OCI-LY3 (cell line): ENCODE measurements at regions not wholly inside any gene's neighbourhood (a gene's known extent, or its start where the extent isn't known, plus 50 kb on each side); places are given as distances from the start of the nearest gene placed in this dataset.

Experiments
- H2AFZ ChIP-seq: fragments of 200-600, 300-600 bp; shearing (Covaris generic); 2 replicates; pipeline ENCODE4 v1.6.0; 2014; ENCODE audit warnings: antibody characterized with exemption, low read depth, low read length
- H3K27ac ChIP-seq: fragments of 200-600, 300-600 bp; sonication (generic); 2 replicates; pipeline ENCODE4 v1.5.1; 2014; ENCODE audit warnings: mild to moderate bottlenecking, low read length, moderate library complexity, mixed read lengths
- H3K27me3 ChIP-seq: fragments of 200-600, 300-600 bp; sonication (generic); 2 replicates; pipeline ENCODE4 v1.6.1; 2014; ENCODE audit warnings: low read depth, low read length, mixed read lengths
- H3K36me3 ChIP-seq: fragments of 200-600, 300-600 bp; sonication (generic); replicated peaks from 2 replicates; pipeline ENCODE3; 2014; ENCODE audit warnings: low read depth, low read length, mixed read lengths
- H3K4me1 ChIP-seq: fragments of 300-600, 200-600 bp; sonication (generic); 2 replicates; pipeline ENCODE4 v1.6.1; 2014; ENCODE audit warnings: low read length, mixed read lengths
- H3K4me2 ChIP-seq: fragments of 200-600, 300-600 bp; sonication (generic); 2 replicates; pipeline ENCODE4 v1.6.1; 2014; ENCODE audit warnings: low read length, mixed read lengths
- H3K4me3 ChIP-seq: fragments of 300-600, 200-600 bp; sonication (generic); 2 replicates; pipeline ENCODE4 v1.5.1; 2014; ENCODE audit warnings: antibody characterized with exemption, mild to moderate bottlenecking, low read length, moderate library complexity
- H3K79me2 ChIP-seq: fragments of 300-600, 200-600 bp; shearing (Covaris generic); 2 replicates; pipeline ENCODE4 v1.6.1; 2014; ENCODE audit warnings: mild to moderate bottlenecking, low read length, mixed read lengths
- H3K9ac ChIP-seq: fragments of 300-600, 200-600 bp; shearing (Covaris generic); 2 replicates; pipeline ENCODE4 v1.6.0; 2014; ENCODE audit warnings: mild to moderate bottlenecking, low read length, moderate library complexity
- H3K9me3 ChIP-seq: fragments of 200-600, 300-600 bp; shearing (Covaris generic); 2 replicates; pipeline ENCODE4 v1.6.1; 2014; ENCODE audit warnings: low read length, mixed read lengths; ENCODE audit not compliant: insufficient read depth
- H4K20me1 ChIP-seq: fragments of 200-600, 300-600 bp; sonication (generic); 2 replicates; pipeline ENCODE4 v1.6.1; 2016; ENCODE audit warnings: low read length, mixed read lengths; ENCODE audit not compliant: insufficient read depth
- CTCF ChIP-seq: fragments of 200-600, 300-600 bp; sonication (generic); IDR thresholded peaks from 2 replicates; pipeline ENCODE4 v1.5.1; 2014; ENCODE audit warnings: antibody characterized with exemption, low read length, low read depth
- EZH2phosphoT487 ChIP-seq: fragments of 200-600 bp; shearing (Covaris generic); IDR thresholded peaks from 2 replicates; pipeline ENCODE4 v1.6.1; 2018; ENCODE audit warnings: antibody characterized with exemption, mixed run types, low read depth

DNA sequence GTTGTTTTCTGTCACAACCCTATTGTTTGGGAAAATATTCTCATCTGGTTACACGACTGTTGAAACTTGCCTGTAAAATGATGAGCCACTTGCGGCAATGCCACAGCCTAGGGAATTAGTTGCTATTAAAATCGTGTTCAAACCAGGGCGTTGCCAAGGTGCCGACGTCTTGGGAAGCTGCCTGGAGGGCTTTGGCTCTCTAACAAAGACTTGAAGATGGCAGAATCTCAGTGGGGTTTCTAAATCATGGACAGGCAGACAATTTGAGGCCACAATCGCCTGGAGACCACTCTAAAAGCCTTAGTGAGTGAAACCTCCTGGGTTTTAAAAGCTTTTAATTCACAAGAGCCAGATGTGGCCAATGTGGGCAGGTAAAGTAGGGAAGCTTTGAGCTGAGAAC, 117.2 kb upstream of the BMAL1 start:
- Histone ChIP-seq H3K79me2 (no peaks in the 10 kb centered on the region), H3K27ac (no peak overlapping the region), H3K9me3 (peaks cover 9% of the 10 kb centered on the region), H2AFZ (no peak overlapping the region), H3K4me2 (no peak overlapping the region), H3K9ac (no peak overlapping the region), H3K27me3 (no peaks in the 10 kb centered on the region), H4K20me1 (no peaks in the 10 kb centered on the region), H3K4me3 (no peak overlapping the region), H3K36me3 (no peaks in the 10 kb centered on the region), H3K4me1 (peaks cover 31% of the 10 kb centered on the region)
- no peak for TF ChIP-seq EZH2phosphoT487
- TF ChIP-seq CTCF = no peak

GRCh38 chr11:13160806-13161205, 116.8 kb upstream of the BMAL1 start:
- TF ChIP-seq CTCF (no peak), EZH2phosphoT487 (no peak)
- H3K27me3 ChIP-seq = no peaks in the 10 kb centered on the region
- no peak overlapping the region for H3K9ac ChIP-seq
- H3K9me3 ChIP-seq = peaks cover 9% of the 10 kb centered on the region
- H3K4me3 ChIP-seq = no peak overlapping the region
- no peaks in the 10 kb centered on the region for H3K36me3 ChIP-seq
- H3K79me2 ChIP-seq = no peaks in the 10 kb centered on the region
- peaks cover 31% of the 10 kb centered on the region for H3K4me1 ChIP-seq
- H2AFZ ChIP-seq = no peak overlapping the region
- no peak overlapping the region for H3K4me2 ChIP-seq
- H4K20me1 ChIP-seq = no peaks in the 10 kb centered on the region
- no peak overlapping the region for H3K27ac ChIP-seq

DNA sequence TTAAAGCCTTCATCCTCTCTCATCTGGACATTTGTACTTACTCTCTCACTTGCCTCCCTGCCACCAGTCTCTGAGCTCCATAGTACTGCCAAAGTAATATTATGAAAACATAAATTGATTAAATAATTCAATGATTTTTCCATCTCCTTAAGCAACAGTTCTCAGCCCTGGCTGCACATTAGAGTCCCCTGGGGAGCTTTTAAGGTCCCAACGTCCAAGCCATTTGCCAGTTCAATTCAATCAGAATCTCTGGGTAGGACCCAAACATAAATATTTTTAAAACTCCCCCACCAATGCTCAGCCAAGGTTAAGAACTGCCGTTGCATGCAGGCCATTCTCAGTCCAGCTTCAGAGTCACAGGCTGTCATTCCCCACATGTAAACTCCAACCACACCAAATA, 114.4 kb upstream of the BMAL1 start:
- Histone ChIP-seq H3K27me3 (no peaks in the 10 kb centered on the region), H3K36me3 (no peaks in the 10 kb centered on the region), H3K4me2 (no peak overlapping the region), H3K4me1 (peaks cover 19% of the 10 kb centered on the region), H4K20me1 (no peaks in the 10 kb centered on the region), H3K79me2 (no peaks in the 10 kb centered on the region), H3K9me3 (no peaks in the 10 kb centered on the region), H3K27ac (no peak overlapping the region), H3K9ac (no peak overlapping the region), H2AFZ (no peak overlapping the region), H3K4me3 (no peak overlapping the region)
- TF ChIP-seq EZH2phosphoT487 = no peak
- no peak for TF ChIP-seq CTCF

GRCh38 chr11:13166036-13166435, 111.6 kb upstream of the BMAL1 start:
- Histone ChIP-seq H3K79me2 (no peaks in the 10 kb centered on the region), H3K27me3 (no peaks in the 10 kb centered on the region), H3K4me2 (no peak overlapping the region), H3K9me3 (no peaks in the 10 kb centered on the region), H3K9ac (no peak overlapping the region), H3K4me3 (no peak overlapping the region), H4K20me1 (no peaks in the 10 kb centered on the region), H3K4me1 (peaks cover 19% of the 10 kb centered on the region), H3K27ac (no peak overlapping the region), H3K36me3 (no peaks in the 10 kb centered on the region), H2AFZ (no peak overlapping the region)
- TF ChIP-seq EZH2phosphoT487 (no peak), CTCF (no peak)
